ENCODE measurements at regions not wholly inside any gene's neighbourhood (a gene's known extent, or its start where the extent isn't known, plus 50 kb on each side); places are given as distances from the start of the nearest gene placed in this dataset.

GRCh38 chr6:8234321-8234720 lies 132.0 kb upstream of the EEF1E1 start:
- Mint-ChIP-seq H3K36me3 (no peaks in the 10 kb centered on the region), H3K27ac (no peak overlapping the region), H3K27me3 (peaks cover 2 to 20% (median 11%) of the 10 kb centered on the region in 5 donors), H3K4me3 (no peak overlapping the region), H3K9me3 (no peaks in the 10 kb centered on the region), H3K4me1 (no peaks in the 10 kb centered on the region)
- ATAC-seq (no peak), DNase-seq (no peak)
- POLR2A ChIA-PET: no interaction called here

GRCh38 chr6:8231956-8232355 lies 129.6 kb upstream of the EEF1E1 start:
- no peak for ATAC-seq
- Mint-ChIP-seq H3K4me3 (no peak overlapping the region), H3K9me3 (no peaks in the 10 kb centered on the region), H3K4me1 (no peaks in the 10 kb centered on the region), H3K27ac (no peak overlapping the region), H3K27me3 (peaks cover 2 to 20% (median 11%) of the 10 kb centered on the region in 5 donors), H3K36me3 (no peaks in the 10 kb centered on the region)
- POLR2A ChIA-PET: no interaction called here
- DNase-seq: no peak

GRCh38 chr6:8229915-8230756 lies 127.8 kb upstream of the EEF1E1 start:
- POLR2A ChIA-PET: no interaction called here
- Mint-ChIP-seq H3K4me3 (no peak overlapping the region), H3K36me3 (no peaks in the 10 kb centered on the region), H3K27me3 (peaks cover 3 to 17% (median 6%) of the 10 kb centered on the region in 5 donors), H3K9me3 (no peaks in the 10 kb centered on the region), H3K4me1 (no peaks in the 10 kb centered on the region), H3K27ac (no peak overlapping the region)
- DNase-seq (no peak), ATAC-seq (no peak)

- Mint-ChIP-seq H3K4me3 (no peak overlapping the region), H3K36me3 (no peaks in the 10 kb centered on the region), H3K27me3 (peaks cover 0 to 5% (median 3%) of the 10 kb centered on the region in 5 donors), H3K9me3 (no peaks in the 10 kb centered on the region), H3K4me1 (no peaks in the 10 kb centered on the region), H3K27ac (no peak overlapping the region)
- DNase-seq: no peak
- ATAC-seq: no peak
- POLR2A ChIA-PET: no interaction called here
These were observed 122.8 kb upstream of the EEF1E1 start for GRCh38 chr6:8225113-8225512.

- Mint-ChIP-seq H3K36me3 (no peaks in the 10 kb centered on the region), H3K4me3 (no peak overlapping the region), H3K9me3 (no peaks in the 10 kb centered on the region), H3K27me3 (peaks cover 0 to 4% (median 2%) of the 10 kb centered on the region in 5 donors), H3K27ac (no peak overlapping the region), H3K4me1 (no peaks in the 10 kb centered on the region)
- no peak for DNase-seq
- POLR2A ChIA-PET: no interaction called here
- ATAC-seq: no peak
These were observed 121.3 kb upstream of the EEF1E1 start for GRCh38 chr6:8223678-8224077.

- ATAC-seq (peak; percentile 35 to 47), DNase-seq (peak in 8 of 10 donors; percentile 2 to 51 (median 22))
- Mint-ChIP-seq H3K9me3 (no peaks in the 10 kb centered on the region), H3K27ac (no peak overlapping the region), H3K36me3 (no peaks in the 10 kb centered on the region), H3K4me1 (no peaks in the 10 kb centered on the region), H3K4me3 (no peak overlapping the region), H3K27me3 (peaks cover 0 to 10% (median 7%) of the 10 kb centered on the region in 5 donors)
- POLR2A ChIA-PET: no interaction called here
These were observed 117.1 kb upstream of the EEF1E1 start for GRCh38 chr6:8219352-8219943.

- Mint-ChIP-seq H3K4me1 (no peaks in the 10 kb centered on the region), H3K36me3 (no peaks in the 10 kb centered on the region), H3K27me3 (peaks cover 0 to 10% (median 7%) of the 10 kb centered on the region in 5 donors), H3K4me3 (no peak overlapping the region), H3K27ac (no peak overlapping the region), H3K9me3 (no peaks in the 10 kb centered on the region)
- no peak for ATAC-seq
- POLR2A ChIA-PET: no interaction called here
- DNase-seq: no peak
These were observed 116.5 kb upstream of the EEF1E1 start for GRCh38 chr6:8218861-8219260.

- DNase-seq (no peak), ATAC-seq (no peak)
- Mint-ChIP-seq H3K27ac (no peak overlapping the region), H3K4me1 (no peaks in the 10 kb centered on the region), H3K4me3 (no peak overlapping the region), H3K27me3 (peaks cover 5 to 23% (median 12%) of the 10 kb centered on the region in 5 donors), H3K9me3 (no peaks in the 10 kb centered on the region), H3K36me3 (no peaks in the 10 kb centered on the region)
- POLR2A ChIA-PET: no interaction called here
These were observed 113.3 kb upstream of the EEF1E1 start for GRCh38 chr6:8215631-8216030.

- Mint-ChIP-seq H3K9me3 (no peaks in the 10 kb centered on the region), H3K4me3 (no peak overlapping the region), H3K27me3 (peaks cover 5 to 24% (median 12%) of the 10 kb centered on the region in 5 donors), H3K27ac (no peak overlapping the region), H3K36me3 (no peaks in the 10 kb centered on the region), H3K4me1 (no peaks in the 10 kb centered on the region)
- ATAC-seq (no peak), DNase-seq (no peak)
- POLR2A ChIA-PET: no interaction called here
These were observed 111.6 kb upstream of the EEF1E1 start for GRCh38 chr6:8213995-8214394.

- Mint-ChIP-seq H3K36me3 (no peaks in the 10 kb centered on the region), H3K27me3 (peaks cover 5 to 24% (median 13%) of the 10 kb centered on the region in 5 donors), H3K9me3 (no peaks in the 10 kb centered on the region), H3K4me1 (no peaks in the 10 kb centered on the region), H3K4me3 (no peak overlapping the region), H3K27ac (no peak overlapping the region)
- ATAC-seq (no peak), DNase-seq (no peak)
- POLR2A ChIA-PET: no interaction called here
These were observed 110.5 kb upstream of the EEF1E1 start for GRCh38 chr6:8212720-8213434.

- Mint-ChIP-seq H3K4me1 (no peaks in the 10 kb centered on the region), H3K27me3 (peaks cover 8 to 44% (median 15%) of the 10 kb centered on the region in 5 donors), H3K27ac (no peak overlapping the region), H3K9me3 (no peaks in the 10 kb centered on the region), H3K4me3 (no peak overlapping the region), H3K36me3 (no peaks in the 10 kb centered on the region)
- no peak for DNase-seq
- no peak for ATAC-seq
- POLR2A ChIA-PET: no interaction called here
These were observed 105.5 kb upstream of the EEF1E1 start for GRCh38 chr6:8207869-8208191.

GRCh38 chr6:8207191-8207868 lies 105.0 kb upstream of the EEF1E1 start:
- no peaks in the 10 kb centered on the region for H3K4me1 Mint-ChIP-seq
- H3K9me3 Mint-ChIP-seq: no peaks in the 10 kb centered on the region
- ATAC-seq: no peak
- H3K36me3 Mint-ChIP-seq: no peaks in the 10 kb centered on the region
- no peak overlapping the region for H3K4me3 Mint-ChIP-seq
- H3K27me3 Mint-ChIP-seq: peaks cover 10 to 44% (median 15%) of the 10 kb centered on the region in 5 donors
- POLR2A ChIA-PET: no interaction called here
- H3K27ac Mint-ChIP-seq: no peak overlapping the region
- DNase-seq: no peak

- DNase-seq: no peak
- Mint-ChIP-seq H3K4me3 (no peak overlapping the region), H3K27me3 (peaks cover 10 to 36% (median 16%) of the 10 kb centered on the region in 5 donors), H3K9me3 (no peaks in the 10 kb centered on the region), H3K4me1 (no peaks in the 10 kb centered on the region), H3K27ac (no peak overlapping the region), H3K36me3 (no peaks in the 10 kb centered on the region)
- no peak for ATAC-seq
- POLR2A ChIA-PET: no interaction called here
These were observed 101.0 kb upstream of the EEF1E1 start for GRCh38 chr6:8203337-8203736.

Measured in naive thymus-derived CD8-positive, alpha-beta T cell (primary cell).